HFFc6 (cell line): ENCODE measurements at regions not wholly inside any gene's neighbourhood (a gene's known extent, or its start where the extent isn't known, plus 50 kb on each side); places are given as distances from the start of the nearest gene placed in this dataset.

ENCODE experiments used
- DNase-seq: peaks from one replicate; pipeline ENCODE4 v3.0.0-alpha.2; 2018
- H3K27ac Mint-ChIP-seq: 2 replicates; pipeline ENCODE4 v1.8.0; 2020; ENCODE audit warnings: mild to moderate bottlenecking, mixed read lengths
- H3K27me3 Mint-ChIP-seq: 2 replicates; pipeline ENCODE4 v1.8.0; 2021; ENCODE audit warnings: mild to moderate bottlenecking, moderate library complexity, mixed read lengths; ENCODE audit not compliant: insufficient read depth
- H3K36me3 Mint-ChIP-seq: 2 replicates; pipeline ENCODE4 v1.8.0; 2021; ENCODE audit warnings: low read depth, mixed read lengths
- H3K4me1 Mint-ChIP-seq: 2 replicates; pipeline ENCODE4 v1.8.0; 2020; ENCODE audit warnings: low read depth, mixed read lengths
- H3K4me3 Mint-ChIP-seq: 2 replicates; pipeline ENCODE4 v1.8.0; 2020; ENCODE audit warnings: mild to moderate bottlenecking, moderate library complexity, mixed read lengths
- H3K9me3 Mint-ChIP-seq: 2 replicates; pipeline ENCODE4 v1.8.0; 2020; ENCODE audit warnings: mild to moderate bottlenecking, mixed read lengths
- CTCF ChIP-seq: fragments of 200-600 bp; sonication (generic); IDR thresholded peaks from 2 replicates; pipeline ENCODE4 v1.5.0; 2021; ENCODE audit warnings: antibody characterized with exemption, mild to moderate bottlenecking

DNA sequence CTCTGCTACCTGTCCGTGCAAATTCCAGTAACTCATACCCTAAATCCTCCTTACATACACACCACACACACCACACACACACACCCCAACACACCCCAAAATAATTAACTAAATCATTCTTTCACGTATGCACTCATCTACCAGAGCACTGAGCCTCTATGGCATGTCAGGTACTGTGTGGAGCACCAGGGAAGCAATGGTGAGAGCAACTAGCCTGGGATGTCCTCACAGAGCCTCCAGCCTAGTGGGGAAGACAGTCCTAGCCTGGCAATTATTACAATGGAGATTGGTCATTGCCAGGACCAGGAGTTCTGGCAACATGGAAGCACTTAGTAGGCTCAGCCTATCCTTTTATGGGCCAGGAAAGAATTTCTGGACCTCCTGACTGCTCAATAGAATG is 72.7 kb upstream of the LCLAT1 start:
- no peak for DNase-seq
- peaks cover 45% of the 10 kb centered on the region for H3K4me1 Mint-ChIP-seq
- 0 out of 2 replicates have a peak overlapping the region, but pooled peaks have one; percentile 17 for H3K4me3 Mint-ChIP-seq
- H3K36me3 Mint-ChIP-seq: no peaks in the 10 kb centered on the region
- peaks cover 2% of the 10 kb centered on the region for H3K27me3 Mint-ChIP-seq
- no peak for TF ChIP-seq CTCF
- H3K9me3 Mint-ChIP-seq: no peaks in the 10 kb centered on the region; the same call in 1 of the 2 replicates
- peak overlapping the region; percentile 90 for H3K27ac Mint-ChIP-seq

GRCh38 chr2:30375915-30376314 is 71.1 kb upstream of the LCLAT1 start:
- TF ChIP-seq CTCF: no peak
- H3K9me3 Mint-ChIP-seq: no peaks in the 10 kb centered on the region; the same call in 1 of the 2 replicates
- DNase-seq: no peak
- H3K4me3 Mint-ChIP-seq: no peak overlapping the region
- H3K4me1 Mint-ChIP-seq: peaks cover 45% of the 10 kb centered on the region
- H3K36me3 Mint-ChIP-seq: no peaks in the 10 kb centered on the region
- peak overlapping the region; percentile 44; the same call in 1 of the 2 replicates for H3K27ac Mint-ChIP-seq
- peaks cover 2% of the 10 kb centered on the region for H3K27me3 Mint-ChIP-seq

- Mint-ChIP-seq H3K4me3 (no peak overlapping the region), H3K27me3 (peaks cover 16% of the 10 kb centered on the region), H3K9me3 (no peaks in the 10 kb centered on the region; the same call in 1 of the 2 replicates), H3K27ac (no peak overlapping the region), H3K36me3 (peaks cover 8% of the 10 kb centered on the region; the same call in 1 of the 2 replicates), H3K4me1 (peaks cover 11% of the 10 kb centered on the region)
- TF ChIP-seq CTCF: no peak
- DNase-seq: no peak
Measured at GRCh38 chr2:30379481-30379880, 67.6 kb upstream of the LCLAT1 start.

DNA sequence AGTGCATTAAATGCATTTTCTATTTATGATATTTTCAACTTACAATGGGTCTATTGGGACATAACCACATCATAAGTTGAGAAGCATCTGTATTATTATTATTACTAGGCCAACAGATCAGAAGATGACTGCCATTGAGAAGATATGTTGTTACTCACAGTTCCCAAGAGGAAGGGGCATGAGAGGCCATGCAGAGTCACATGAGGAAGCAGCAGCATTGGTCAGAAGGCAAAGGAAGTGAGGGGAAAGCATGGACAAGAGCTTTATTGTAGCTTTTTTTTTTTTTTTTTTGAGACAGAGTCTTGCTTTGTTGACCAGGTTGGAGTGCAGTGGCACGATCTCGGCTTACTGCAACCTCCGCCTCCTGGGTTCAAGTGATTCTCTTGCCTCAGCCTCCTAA is 66.2 kb upstream of the LCLAT1 start:
- Mint-ChIP-seq H3K4me1 (no peaks in the 10 kb centered on the region; the same call in 1 of the 2 replicates), H3K36me3 (peaks cover 8% of the 10 kb centered on the region; the same call in 1 of the 2 replicates), H3K27ac (no peak overlapping the region), H3K4me3 (no peak overlapping the region), H3K9me3 (no peaks in the 10 kb centered on the region; the same call in 1 of the 2 replicates), H3K27me3 (peaks cover 16% of the 10 kb centered on the region)
- DNase-seq: no peak
- no peak for TF ChIP-seq CTCF

DNA sequence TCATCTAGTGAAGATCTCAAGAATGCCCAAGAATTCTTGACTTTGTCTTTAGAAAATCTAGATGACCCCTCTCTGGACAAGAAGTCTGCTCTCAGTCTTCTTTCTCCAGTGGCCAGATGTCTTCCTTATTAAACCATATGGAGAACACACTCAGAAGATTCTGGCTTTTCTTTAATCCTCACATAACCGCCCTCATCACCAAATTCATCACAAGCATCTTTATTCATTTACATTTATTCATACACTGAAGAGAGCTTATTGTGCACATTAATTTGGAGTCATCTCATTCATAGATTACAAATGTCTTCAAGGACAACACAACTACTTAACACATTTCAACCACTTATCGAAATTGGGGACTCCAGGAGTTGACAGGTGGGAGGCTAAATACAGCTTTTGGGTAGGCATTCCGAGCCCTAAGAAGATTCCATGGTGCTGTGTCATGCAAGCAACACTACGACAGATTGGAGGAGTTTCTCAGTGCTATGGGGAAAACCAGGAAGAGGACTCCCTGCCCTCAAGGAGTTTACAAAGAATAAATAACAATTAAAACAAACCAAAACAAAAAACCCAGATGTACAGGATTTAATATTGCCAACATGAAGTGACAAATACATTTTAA is 64.8 kb upstream of the LCLAT1 start:
- DNase-seq: no peak
- H3K4me1 Mint-ChIP-seq: no peaks in the 10 kb centered on the region
- H3K27me3 Mint-ChIP-seq: peaks cover 16% of the 10 kb centered on the region
- H3K4me3 Mint-ChIP-seq: no peak overlapping the region
- no peaks in the 10 kb centered on the region; the same call in 1 of the 2 replicates for H3K9me3 Mint-ChIP-seq
- peaks cover 8% of the 10 kb centered on the region; the same call in 1 of the 2 replicates for H3K36me3 Mint-ChIP-seq
- no peak overlapping the region for H3K27ac Mint-ChIP-seq
- no peak for TF ChIP-seq CTCF
